B cell (primary cell): ENCODE measurements at regions not wholly inside any gene's neighbourhood (a gene's known extent, or its start where the extent isn't known, plus 50 kb on each side); places are given as distances from the start of the nearest gene placed in this dataset.

Experiments used
- CTCF ChIP-seq: fragments of 200-600 bp; IDR thresholded peaks from one replicate; pipeline ENCODE4 v1.8.0; 2022; ENCODE audit warnings: antibody characterized with exemption, mild to moderate bottlenecking
- EZH2 ChIP-seq: IDR thresholded peaks from 2 replicates; pipeline ENCODE4 v1.6.1; 2012; ENCODE audit warnings: borderline replicate concordance, low read depth, mild to moderate bottlenecking, moderate library complexity, low read length; ENCODE audit not compliant: insufficient read depth, poor library complexity, severe bottlenecking

GRCh38 chr15:93417156-93417555 lies 328.1 kb upstream of the RGMA start:
- TF ChIP-seq CTCF, result no peak
- TF ChIP-seq EZH2, result no peak
